Right hindlimb (tissue), 1 donor: ENCODE measurements at regions not wholly inside any gene's neighbourhood (a gene's known extent, or its start where the extent isn't known, plus 50 kb on each side); places are given as distances from the start of the nearest gene placed in this dataset.
A peak's percentile ranks its signal among the peaks of the same experiment; 100 is the strongest.

ENCODE experiments used
- DNase-seq: peaks from one replicate; pipeline ENCODE4 v3.0.0-alpha.2; 2018

- no peak for DNase-seq
Observed at GRCh38 chr7:85774986-85775385, 588.1 kb upstream of the SEMA3D start.

GRCh38 chr7:85773116-85773728 is 586.4 kb upstream of the SEMA3D start:
- peak; percentile 12 for DNase-seq

GRCh38 chr7:85771516-85771915 is 584.7 kb upstream of the SEMA3D start:
- DNase-seq, result no peak

GRCh38 chr7:85770332-85770731 is 583.5 kb upstream of the SEMA3D start:
- no peak for DNase-seq

GRCh38 chr7:85765698-85766298 is 578.9 kb upstream of the SEMA3D start:
- no peak for DNase-seq

- DNase-seq, result no peak
Observed at GRCh38 chr7:85764034-85764433, 577.2 kb upstream of the SEMA3D start.

- DNase-seq, result no peak
Observed at GRCh38 chr7:85757348-85757747, 570.5 kb upstream of the SEMA3D start.

GRCh38 chr7:85750454-85750949 is 563.6 kb upstream of the SEMA3D start:
- DNase-seq, result no peak

- DNase-seq, result no peak
Observed at GRCh38 chr7:85749696-85750453, 563.0 kb upstream of the SEMA3D start.

- DNase-seq, result no peak
Observed at GRCh38 chr7:85748861-85749260, 562.0 kb upstream of the SEMA3D start.

GRCh38 chr7:85737426-85737825 is 550.6 kb upstream of the SEMA3D start:
- no peak for DNase-seq

- no peak for DNase-seq
Observed at GRCh38 chr7:85736085-85736484, 549.2 kb upstream of the SEMA3D start.

- DNase-seq, result no peak
Observed at GRCh38 chr7:85734823-85735222, 548.0 kb upstream of the SEMA3D start.

GRCh38 chr7:85733169-85733915 is 546.5 kb upstream of the SEMA3D start:
- no peak for DNase-seq

GRCh38 chr7:85730012-85730411 is 543.2 kb upstream of the SEMA3D start:
- no peak for DNase-seq

GRCh38 chr7:85725026-85725425 is 538.2 kb upstream of the SEMA3D start:
- no peak for DNase-seq

- no peak for DNase-seq
Observed at GRCh38 chr7:85719981-85720953, 533.4 kb upstream of the SEMA3D start.

- DNase-seq, result no peak
Observed at GRCh38 chr7:85716353-85716752, 529.5 kb upstream of the SEMA3D start.

- no peak for DNase-seq
Observed at GRCh38 chr7:85714951-85715350, 528.1 kb upstream of the SEMA3D start.

GRCh38 chr7:85714043-85714578 is 527.3 kb upstream of the SEMA3D start:
- no peak for DNase-seq

- DNase-seq, result no peak
Observed at GRCh38 chr7:85713171-85713570, 526.3 kb upstream of the SEMA3D start.

GRCh38 chr7:85711894-85712293 is 525.0 kb upstream of the SEMA3D start:
- no peak for DNase-seq
